ENCODE measurements at regions not wholly inside any gene's neighbourhood (a gene's known extent, or its start where the extent isn't known, plus 50 kb on each side); places are given as distances from the start of the nearest gene placed in this dataset.
"Not testable (repeated sequence)": the region's sequence is repeated elsewhere in the genome, so short reads cannot be mapped to it uniquely, and the experiment has no call there.

DNA sequence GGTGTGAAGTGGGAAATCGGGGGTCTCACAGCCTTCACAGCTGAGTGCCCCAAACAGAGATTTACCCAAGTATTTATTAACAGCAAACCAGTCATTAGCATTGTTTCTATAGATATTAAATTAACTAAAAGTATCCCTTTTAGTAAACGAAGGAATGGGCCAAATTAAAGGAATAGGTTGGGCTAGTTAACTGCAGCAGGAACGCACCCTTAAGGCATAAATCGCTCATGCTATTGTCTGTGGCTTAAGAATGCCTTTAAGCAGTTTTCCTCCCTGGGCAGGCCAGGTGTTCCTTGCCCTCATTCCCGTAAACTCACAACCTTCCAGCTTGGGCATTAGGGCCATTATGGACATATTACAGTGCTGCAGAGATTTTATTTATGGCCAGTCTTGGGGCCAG lies 167.5 kb upstream of the PIK3R1 start:
- TF ChIP-seq, protein P1, sequence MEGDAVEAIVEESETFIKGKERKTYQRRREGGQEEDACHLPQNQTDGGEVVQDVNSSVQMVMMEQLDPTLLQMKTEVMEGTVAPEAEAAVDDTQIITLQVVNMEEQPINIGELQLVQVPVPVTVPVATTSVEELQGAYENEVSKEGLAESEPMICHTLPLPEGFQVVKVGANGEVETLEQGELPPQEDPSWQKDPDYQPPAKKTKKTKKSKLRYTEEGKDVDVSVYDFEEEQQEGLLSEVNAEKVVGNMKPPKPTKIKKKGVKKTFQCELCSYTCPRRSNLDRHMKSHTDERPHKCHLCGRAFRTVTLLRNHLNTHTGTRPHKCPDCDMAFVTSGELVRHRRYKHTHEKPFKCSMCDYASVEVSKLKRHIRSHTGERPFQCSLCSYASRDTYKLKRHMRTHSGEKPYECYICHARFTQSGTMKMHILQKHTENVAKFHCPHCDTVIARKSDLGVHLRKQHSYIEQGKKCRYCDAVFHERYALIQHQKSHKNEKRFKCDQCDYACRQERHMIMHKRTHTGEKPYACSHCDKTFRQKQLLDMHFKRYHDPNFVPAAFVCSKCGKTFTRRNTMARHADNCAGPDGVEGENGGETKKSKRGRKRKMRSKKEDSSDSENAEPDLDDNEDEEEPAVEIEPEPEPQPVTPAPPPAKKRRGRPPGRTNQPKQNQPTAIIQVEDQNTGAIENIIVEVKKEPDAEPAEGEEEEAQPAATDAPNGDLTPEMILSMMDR (IDR thresholded peaks at IDR 0.05), result not testable (repeated sequence)
- not testable (repeated sequence) for TF ChIP-seq POLR2A (IDR thresholded peaks at IDR 0.05)

Measured in uterus (tissue), 2 donors.